K562 (cell line): ENCODE measurements at regions not wholly inside any gene's neighbourhood (a gene's known extent, or its start where the extent isn't known, plus 50 kb on each side); places are given as distances from the start of the nearest gene placed in this dataset.

Experiments
- ATAC-seq: fragments of 200-7000 bp; cut with Tn5 transposase; 3 replicates; pipeline ENCODE4 v1.9.1; 2020; ENCODE audit warnings: moderate library complexity
- BruUV-seq: library from RNA; stranded (reverse); fragments of 400-500 nt; replicated peaks from 2 replicates; lab custom pipeline; 2021; lab: Mats Ljungman, UMichigan
- CTCF ChIA-PET: fragments of 300-600 bp; formaldehyde crosslinking; extraction: SDS; loops from one replicate; lab custom pipeline; 2021; ENCODE audit warnings: low intra/inter-chr PET ratio; lab: Yijun Ruan, JAX
- POLR2A ChIA-PET: fragments of 300-600, 350-650 bp; sonication (Branson Sonifier 250); formaldehyde crosslinking; extraction: SDS; loops from one replicate; lab custom pipeline; 2021; ENCODE audit warnings: antibody characterized with exemption, inconsistent platforms; lab: Yijun Ruan, JAX
- DNase-seq, 4 experiments: peaks; one replicate each; pipeline versions ENCODE4 v3.0.0 to v3.0.0-alpha.2; 2011 to 2018; ENCODE audit warnings: low spot score in 3 of 4, mixed read lengths in 3 of 4; ENCODE audit errors: extremely low read depth in 1 of 4
- FAIRE-seq: peaks from 2 replicates; lab custom pipeline; 2011; peaks lifted over from hg19 to GRCh38; lab: Jason Lieb, UNC
- H2AFZ ChIP-seq: 2 replicates; pipeline ENCODE4 v1.6.0; 2011; ENCODE audit warnings: low read depth, low read length, control low read depth, inconsistent platforms
- H3K27ac ChIP-seq: fragments of 200-600 bp; 3 replicates; pipeline ENCODE4 v1.8.0; 2011; ENCODE audit warnings: low read depth, mild to moderate bottlenecking, control low read depth, inconsistent platforms, low read length, moderate library complexity, mixed read lengths; ENCODE audit errors: extremely low read depth
- H3K27me3 ChIP-seq, 2 experiments: fragments of 300-600 bp in 1 of 2; 2 replicates in 1 of 2; 3 replicates in 1 of 2; pipeline versions ENCODE4 v1.6.0 to v1.8.0; 2011; ENCODE audit warnings: inconsistent platforms in 2 of 2, low read length in 2 of 2, mild to moderate bottlenecking in 1 of 2, mixed read lengths in 1 of 2, moderate library complexity in 1 of 2; ENCODE audit not compliant: control insufficient read depth in 2 of 2, insufficient read depth in 2 of 2
- H3K36me3 ChIP-seq: fragments of 300-600 bp; 3 replicates; pipeline ENCODE4 v1.8.0; 2011; ENCODE audit warnings: mild to moderate bottlenecking, low read length, inconsistent platforms; ENCODE audit not compliant: control insufficient read depth, insufficient read depth
- H3K4me1 ChIP-seq, 2 experiments: fragments of 200-600 bp in 1 of 2; replicated peaks in 1 of 2; 2 replicates in 1 of 2; 3 replicates in 1 of 2; pipeline versions ENCODE4 v1.5.1 to v1.8.0; 2011; ENCODE audit warnings: inconsistent platforms in 2 of 2, low read length in 2 of 2, mild to moderate bottlenecking in 1 of 2, mixed read lengths in 1 of 2, moderate library complexity in 1 of 2; ENCODE audit not compliant: control insufficient read depth in 2 of 2, insufficient read depth in 2 of 2
- H3K4me2 ChIP-seq: 2 replicates; pipeline ENCODE4 v1.6.1; 2011; ENCODE audit warnings: low read length, control low read depth, inconsistent platforms, mixed read lengths; ENCODE audit not compliant: insufficient read depth
- H3K4me3 ChIP-seq: fragments of 200-600 bp; sonication (generic), shearing (Covaris generic); 2 replicates; pipeline ENCODE4 v1.5.1; 2016; ENCODE audit warnings: control low read depth, inconsistent platforms
- H3K79me2 ChIP-seq: fragments of 200-600 bp; 3 replicates; pipeline ENCODE4 v1.8.0; 2011; ENCODE audit warnings: low read length, inconsistent platforms; ENCODE audit not compliant: control insufficient read depth, insufficient read depth
- H3K9ac ChIP-seq, 2 experiments: 2 replicates each; pipeline versions ENCODE4 v1.6.0 to v1.6.1; 2011; ENCODE audit warnings: low read depth in 2 of 2, low read length in 2 of 2, control low read depth in 1 of 2, inconsistent platforms in 1 of 2, mild to moderate bottlenecking in 1 of 2, mixed read lengths in 1 of 2; ENCODE audit not compliant: insufficient read depth in 1 of 2
- H3K9me1 ChIP-seq: one replicate; pipeline ENCODE4 v1.6.0; 2011; ENCODE audit warnings: inconsistent platforms, mild to moderate bottlenecking, low read length, moderate library complexity; ENCODE audit not compliant: control insufficient read depth, insufficient read depth
- H3K9me3 ChIP-seq: replicated peaks from 2 replicates; pipeline ENCODE4 v1.5.1; 2011; ENCODE audit warnings: low read depth, low read length, inconsistent platforms; ENCODE audit not compliant: control insufficient read depth, insufficient read depth
- H4K20me1 ChIP-seq: replicated peaks from 2 replicates; pipeline ENCODE4 v1.6.1; 2011; ENCODE audit warnings: low read length, inconsistent platforms, mixed read lengths; ENCODE audit not compliant: control insufficient read depth, insufficient read depth
- BHLHE40 ChIP-seq: IDR thresholded peaks from 2 replicates; pipeline ENCODE4 v1.6.1; 2011; ENCODE audit warnings: low read length, improper control_type of control experiment
- ETS2 ChIP-seq: IDR thresholded peaks from 2 replicates; pipeline ENCODE4 v1.6.1; 2016; ENCODE audit warnings: borderline replicate concordance, missing genetic modification characterization, mild to moderate bottlenecking, moderate library complexity, missing compliant biosample characterization; ENCODE audit not compliant: poor library complexity, severe bottlenecking
- GATA2 ChIP-seq: sonication (generic); formaldehyde crosslinking; IDR thresholded peaks from 2 replicates; pipeline ENCODE4 v1.4.0; 2020; ENCODE audit warnings: mild to moderate bottlenecking, missing genetic modification reagents
- HDAC1 ChIP-seq, 2 experiments: fragments of 450-650 bp; IDR thresholded peaks; 2 replicates each; pipeline ENCODE4 v1.6.1; 2016 to 2017; ENCODE audit warnings: inconsistent platforms in 1 of 2, mild to moderate bottlenecking in 1 of 2, moderate library complexity in 1 of 2
- HMG20B ChIP-seq: fragments of 250-450 bp; sonication (Bioruptor Pico); IDR thresholded peaks from 2 replicates; pipeline ENCODE4 v1.5.0; 2021; ENCODE audit warnings: mild to moderate bottlenecking
- KDM5B ChIP-seq: fragments of 200-600 bp; sonication (generic); IDR thresholded peaks from 2 replicates; pipeline ENCODE4 v1.6.1; 2012; ENCODE audit warnings: low read depth, mild to moderate bottlenecking, moderate library complexity, low read length, control low read depth, inconsistent platforms; ENCODE audit not compliant: insufficient replicate concordance
- TSHZ1 ChIP-seq: fragments of 250-450 bp; sonication (Bioruptor Pico); IDR thresholded peaks from 2 replicates; pipeline ENCODE4 v1.4.0; 2020; ENCODE audit warnings: mild to moderate bottlenecking, moderate library complexity
- WHSC1 ChIP-seq: IDR thresholded peaks from one replicate; pipeline ENCODE4 v1.6.1; 2012; ENCODE audit warnings: low read length, control low read depth, inconsistent platforms
- ZBTB11 ChIP-seq, 3 experiments: fragments of 200-800 bp in 1 of 3; fragments of 250-450 bp in 1 of 3; fragments of 450-650 bp in 1 of 3; sonication (Bioruptor Pico) in 1 of 3; sonication (Bioruptor generic) in 1 of 3; formaldehyde crosslinking in 1 of 3; IDR thresholded peaks; 2 replicates each; pipeline versions ENCODE4 v1.6.1 to v1.8.0; 2016 to 2022; ENCODE audit warnings: mild to moderate bottlenecking in 2 of 3, missing genetic modification characterization in 2 of 3, missing compliant biosample characterization in 1 of 3, moderate library complexity in 1 of 3
- ZNF586 ChIP-seq: fragments of 450-650 bp; formaldehyde crosslinking; conservative IDR thresholded peaks from 2 replicates; pipeline ENCODE4 v1.4.0; 2020; ENCODE audit warnings: mild to moderate bottlenecking, moderate library complexity
- WGBS: fragments of 100-300 bp; shearing (Covaris generic); methylation state at CpG from one replicate; pipeline ENCODE4 v1.1.6; 2016; ENCODE audit warnings: low coverage, mixed read lengths; ENCODE audit not compliant: insufficient coverage; ENCODE audit errors: missing lambda C conversion rate; 5-methylcytosine and 5-hydroxymethylcytosine counted together
- in situ Hi-C: fragments of 300-500 bp; cut with MboI; formaldehyde crosslinking; loops from 4 replicates; pipeline ENCODE4 v1.15.0; 2018; ENCODE audit warnings: inconsistent platforms, mixed read lengths
- intact Hi-C: fragments of 100-400 bp; cut with micrococcal nuclease; formaldehyde crosslinking; loops from 2 replicates; pipeline ENCODE4 v1.14.2; 2022
- TF ChIP-seq, protein P1 (sequence below): fragments of 450-650 bp; formaldehyde crosslinking; IDR thresholded peaks from 2 replicates; pipeline ENCODE4 v1.4.0; 2020; ENCODE audit warnings: mild to moderate bottlenecking, moderate library complexity

- no peak for TF ChIP-seq ZBTB11 (CRISPR knock-in tag; IDR thresholded peaks at IDR 0.05)
- TF ChIP-seq, protein P1, sequence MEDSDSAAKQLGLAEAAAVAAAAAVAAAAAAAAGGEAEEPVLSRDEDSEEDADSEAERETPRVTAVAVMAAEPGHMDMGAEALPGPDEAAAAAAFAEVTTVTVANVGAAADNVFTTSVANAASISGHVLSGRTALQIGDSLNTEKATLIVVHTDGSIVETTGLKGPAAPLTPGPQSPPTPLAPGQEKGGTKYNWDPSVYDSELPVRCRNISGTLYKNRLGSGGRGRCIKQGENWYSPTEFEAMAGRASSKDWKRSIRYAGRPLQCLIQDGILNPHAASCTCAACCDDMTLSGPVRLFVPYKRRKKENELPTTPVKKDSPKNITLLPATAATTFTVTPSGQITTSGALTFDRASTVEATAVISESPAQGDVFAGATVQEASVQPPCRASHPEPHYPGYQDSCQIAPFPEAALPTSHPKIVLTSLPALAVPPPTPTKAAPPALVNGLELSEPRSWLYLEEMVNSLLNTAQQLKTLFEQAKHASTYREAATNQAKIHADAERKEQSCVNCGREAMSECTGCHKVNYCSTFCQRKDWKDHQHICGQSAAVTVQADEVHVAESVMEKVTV (CRISPR knock-in tag) = 0 out of 2 replicates have a peak, but pooled peaks have one; percentile 5
Measured at GRCh38 chr6:148250975-148251685, 91.5 kb upstream of the SASH1 start (continued).

DNA sequence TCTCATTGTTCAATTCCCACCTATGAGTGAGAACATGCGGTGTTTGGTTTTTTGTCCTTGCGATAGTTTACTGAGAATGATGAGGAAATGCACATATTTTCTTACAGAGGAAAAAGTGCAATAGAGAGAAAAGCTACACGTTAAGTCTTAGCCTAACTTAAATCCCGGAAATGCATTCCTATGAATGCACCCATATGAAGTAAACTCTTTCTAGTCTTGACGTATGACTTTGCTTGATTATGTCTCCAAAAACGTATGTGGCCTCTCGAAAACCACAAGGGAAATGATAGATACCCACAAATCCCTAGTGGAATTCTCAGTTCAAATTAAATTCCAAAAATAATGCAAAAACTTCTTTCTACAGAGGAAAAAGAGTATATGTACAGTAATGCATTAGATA is 90.7 kb upstream of the SASH1 start:
- H3K36me3 ChIP-seq = no peaks in the 10 kb centered on the region
- no peak overlapping the region for H3K27ac ChIP-seq
- no peak for TF ChIP-seq BHLHE40
- no peak for TF ChIP-seq GATA2
- TF ChIP-seq TSHZ1 (CRISPR knock-in tag) = no peak
- no peak for TF ChIP-seq ZNF586 (CRISPR knock-in tag)
- no peak for TF ChIP-seq ETS2 (tag)
- no peak for TF ChIP-seq WHSC1
- TF ChIP-seq HMG20B = no peak
- TF ChIP-seq HDAC1 (IDR thresholded peaks at IDR 0.05) = no peak
- no peak for TF ChIP-seq KDM5B

More for the DNA sequence above, 90.7 kb upstream of the SASH1 start:
- Histone ChIP-seq H3K4me3 (no peak overlapping the region), H3K9me1 (no peaks in the 10 kb centered on the region), H3K79me2 (no peaks in the 10 kb centered on the region), H3K27me3 (peaks cover 4 to 11% of the 10 kb centered on the region in 2 experiments; a peak in 4 of 5 replicates), H2AFZ (no peak overlapping the region), H3K4me2 (no peak overlapping the region), H4K20me1 (no peaks in the 10 kb centered on the region), H3K9me3 (no peaks in the 10 kb centered on the region), H3K9ac (no peak overlapping the region), H3K4me1 (no peaks in the 10 kb centered on the region)
- no peak for DNase-seq
- no peak for ATAC-seq
- FAIRE-seq = no peak
- 8% methylated on average over 6 of the region's 7 CpGs for WGBS
- CTCF ChIA-PET = interaction anchor here (0.6 kb wide), 1 partner anchor 140 kb away, joined by 6 read pairs; no protein-coding TSS in a partner anchor
- in situ Hi-C loops = no loop called here
- BruUV-seq = no TSS peak
- intact Hi-C loops = loop anchor here (2.0 to 5.0 kb wide), 2 partner anchors 75 to 745 kb away; partner anchors contain the start of gene SAMD5
- POLR2A ChIA-PET = no interaction called here
